Muscle layer of duodenum (tissue), 2 donors: ENCODE measurements at regions not wholly inside any gene's neighbourhood (a gene's known extent, or its start where the extent isn't known, plus 50 kb on each side); places are given as distances from the start of the nearest gene placed in this dataset.

Experiments
- H3K27ac ChIP-seq: one replicate; pipeline ENCODE4 v1.7.0; 2013; ENCODE audit warnings: mild to moderate bottlenecking, low read length
- H3K27me3 ChIP-seq: one replicate; pipeline ENCODE4 v1.7.0; 2013; ENCODE audit warnings: low read depth, mild to moderate bottlenecking, control low read depth, low read length
- H3K36me3 ChIP-seq, 2 donors: one replicate each; pipeline ENCODE4 v1.7.0; 2013; ENCODE audit warnings: low read length in 2 of 2, control low read depth in 1 of 2, mild to moderate bottlenecking in 1 of 2; ENCODE audit not compliant: insufficient read depth in 2 of 2, control insufficient read depth in 1 of 2
- H3K4me1 ChIP-seq, 2 donors: one replicate each; pipeline ENCODE4 v1.7.0; 2013; ENCODE audit warnings: low read length in 2 of 2, mild to moderate bottlenecking in 2 of 2, control low read depth in 1 of 2, moderate library complexity in 1 of 2; ENCODE audit not compliant: insufficient read depth in 2 of 2, control insufficient read depth in 1 of 2
- H3K4me3 ChIP-seq, 2 donors: one replicate each; pipeline ENCODE4 v1.7.0; 2013; ENCODE audit warnings: low read length in 2 of 2, low read depth in 1 of 2, mild to moderate bottlenecking in 1 of 2
- H3K9me3 ChIP-seq, 2 donors: one replicate each; pipeline ENCODE4 v1.7.0; 2013; ENCODE audit warnings: low read length in 2 of 2, control low read depth in 1 of 2, mild to moderate bottlenecking in 1 of 2; ENCODE audit not compliant: control insufficient read depth in 1 of 2
- donor health status: healthy.

DNA sequence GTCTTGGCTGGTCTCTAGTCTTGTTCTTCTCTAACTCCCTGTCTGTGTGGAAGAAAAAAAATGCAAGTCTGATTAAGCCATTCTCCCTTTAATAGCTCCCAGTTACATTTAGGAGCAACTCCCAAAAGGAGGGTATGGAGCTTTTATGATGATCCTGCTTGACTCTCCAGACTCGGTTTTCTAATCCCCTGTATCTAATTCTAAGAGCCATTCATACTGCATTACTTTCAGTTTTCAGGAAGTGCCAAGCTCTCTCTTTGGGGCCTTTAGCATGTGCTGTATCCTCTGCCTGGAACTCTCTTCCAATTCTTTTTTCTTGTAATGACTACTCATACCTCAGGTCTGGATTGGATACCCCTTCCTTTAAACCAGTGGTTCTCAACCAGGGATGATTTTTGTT, 219.7 kb upstream of the SPRED2 start:
- no peaks in the 10 kb centered on the region for H3K27me3 ChIP-seq
- no peaks in the 10 kb centered on the region for H3K4me1 ChIP-seq
- H3K4me3 ChIP-seq, result no peak overlapping the region

DNA sequence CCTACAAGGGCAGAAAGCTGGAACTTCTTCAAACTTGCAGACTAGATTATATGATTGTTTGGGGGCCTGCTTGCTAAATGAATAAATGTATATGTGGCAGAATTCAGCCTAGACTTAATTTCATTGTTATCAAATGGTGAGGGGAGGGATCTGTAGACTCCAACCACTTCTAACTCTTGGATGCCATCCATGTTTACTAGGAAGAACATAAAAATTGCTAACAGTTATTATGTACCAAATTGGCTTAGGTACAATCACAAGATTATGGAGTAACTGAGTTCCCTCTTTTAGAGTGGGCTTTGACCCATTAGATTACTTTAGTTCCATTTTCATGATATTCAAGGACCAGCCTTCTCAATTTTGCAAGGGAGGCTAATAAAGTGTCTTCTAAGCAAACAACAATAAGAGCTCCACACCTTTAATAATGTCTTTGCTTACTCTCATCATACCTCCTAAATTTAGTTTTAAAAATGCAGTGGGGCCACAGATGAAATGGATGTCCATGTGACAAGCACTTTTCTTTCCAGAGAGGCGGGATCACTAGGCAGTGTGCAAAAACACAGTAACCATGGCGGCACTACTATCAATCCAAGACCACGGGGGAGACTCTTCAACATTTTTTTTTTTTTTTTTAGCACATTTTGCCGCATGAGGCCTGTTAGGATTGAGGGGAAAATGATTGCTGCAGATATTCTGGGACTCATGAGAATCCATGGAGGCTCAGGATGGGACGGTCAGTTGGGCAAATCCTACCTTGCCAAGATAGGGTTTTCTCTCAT, 217.6 kb upstream of the SPRED2 start:
- Histone ChIP-seq H3K4me1 (no peaks in the 10 kb centered on the region), H3K9me3 (no peaks in the 10 kb centered on the region), H3K27ac (no peak overlapping the region), H3K4me3 (no peak overlapping the region), H3K27me3 (no peaks in the 10 kb centered on the region), H3K36me3 (no peaks in the 10 kb centered on the region)

More for the DNA sequence above, 219.7 kb upstream of the SPRED2 start:
- Histone ChIP-seq H3K36me3 (no peaks in the 10 kb centered on the region), H3K27ac (no peak overlapping the region), H3K9me3 (no peaks in the 10 kb centered on the region)

DNA sequence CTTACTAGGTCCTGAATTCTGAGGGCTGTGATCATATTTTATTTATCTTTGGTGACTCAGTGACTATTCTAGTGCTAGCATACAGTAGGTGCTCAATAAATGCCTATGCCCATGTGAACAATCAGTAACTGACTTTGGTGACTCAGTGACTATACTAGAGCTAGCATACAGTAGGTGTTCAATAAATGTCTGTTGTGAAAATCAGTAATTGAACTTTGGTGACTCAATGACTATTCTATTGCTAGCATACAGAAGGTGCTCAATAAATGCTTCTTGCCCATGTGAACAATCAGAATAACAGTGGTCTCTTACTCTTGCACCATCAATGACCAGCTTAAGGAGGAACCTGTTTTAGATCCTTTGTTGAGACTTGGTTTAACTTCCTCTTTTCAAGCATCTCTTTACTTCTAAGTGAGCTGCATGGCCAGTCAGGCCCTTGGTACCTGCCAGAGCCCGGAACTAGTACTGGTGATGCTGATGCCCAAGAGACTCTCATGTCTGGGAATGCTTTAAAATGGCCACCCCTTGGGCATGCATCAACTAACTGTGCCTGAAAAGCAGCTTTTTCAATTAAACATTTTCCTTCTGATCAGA, 214.9 kb upstream of the SPRED2 start:
- Histone ChIP-seq H3K4me3 (no peak overlapping the region), H3K9me3 (no peaks in the 10 kb centered on the region), H3K27me3 (no peaks in the 10 kb centered on the region), H3K36me3 (no peaks in the 10 kb centered on the region), H3K27ac (no peak overlapping the region), H3K4me1 (no peaks in the 10 kb centered on the region)

DNA sequence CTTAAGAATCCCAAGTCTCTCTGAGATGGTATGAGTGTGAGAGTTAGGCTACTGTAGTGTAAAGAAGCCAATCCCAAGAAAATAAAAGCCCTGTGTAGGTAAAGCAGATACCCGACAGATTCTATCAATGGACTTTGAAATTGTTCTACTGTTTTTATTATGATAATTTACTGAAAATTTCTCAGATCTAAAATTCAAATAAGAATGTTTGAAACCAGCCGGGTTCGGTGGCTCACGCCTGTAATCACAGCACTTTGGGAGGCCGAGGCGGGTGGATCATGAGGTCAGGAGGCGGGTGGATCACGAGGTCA, 208.3 kb upstream of the SPRED2 start:
- no peak overlapping the region for H3K27ac ChIP-seq
- no peak overlapping the region for H3K4me3 ChIP-seq
- no peaks in the 10 kb centered on the region for H3K27me3 ChIP-seq
- no peaks in the 10 kb centered on the region for H3K36me3 ChIP-seq
- H3K4me1 ChIP-seq, result peaks cover 0 to 18% of the 10 kb centered on the region in 2 donors
- no peaks in the 10 kb centered on the region for H3K9me3 ChIP-seq

DNA sequence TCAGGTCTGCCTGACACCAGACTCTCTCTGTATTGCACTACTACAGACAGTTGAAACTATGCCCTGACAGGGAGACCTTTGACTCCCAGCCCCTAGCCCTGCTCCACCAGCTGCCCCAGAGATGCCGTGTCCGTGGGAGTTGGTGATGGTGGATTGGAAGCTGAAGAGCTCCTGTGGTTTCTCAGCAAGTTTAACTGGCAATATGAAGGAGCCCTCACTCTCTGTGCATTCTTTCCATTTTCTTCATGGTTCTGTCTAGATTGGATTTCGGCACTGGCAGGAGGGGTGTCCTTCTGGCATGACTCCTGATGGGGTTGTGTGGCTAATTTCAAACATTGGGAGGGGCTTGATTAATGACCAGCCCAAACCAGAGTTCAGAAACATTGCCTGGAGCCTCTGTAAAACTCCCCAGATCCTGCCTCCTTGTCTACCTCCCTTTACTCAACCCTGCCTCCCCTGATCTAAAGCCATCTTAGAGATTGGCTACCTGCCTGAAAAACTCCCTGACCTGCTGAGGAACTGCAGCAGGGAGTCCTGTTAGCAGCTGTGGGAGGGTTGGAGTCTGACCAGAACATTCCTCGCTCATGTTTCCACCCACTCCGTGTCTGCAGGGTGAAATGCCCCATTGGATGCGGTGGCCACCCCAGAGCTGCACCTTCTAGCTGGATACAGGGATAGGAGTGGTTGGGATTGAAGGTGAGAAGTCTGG, 206.9 kb upstream of the SPRED2 start:
- Histone ChIP-seq H3K27ac (no peak overlapping the region), H3K4me3 (no peak overlapping the region), H3K36me3 (no peaks in the 10 kb centered on the region), H3K4me1 (peaks cover 0 to 18% of the 10 kb centered on the region in 2 donors), H3K9me3 (no peaks in the 10 kb centered on the region), H3K27me3 (no peaks in the 10 kb centered on the region)

DNA sequence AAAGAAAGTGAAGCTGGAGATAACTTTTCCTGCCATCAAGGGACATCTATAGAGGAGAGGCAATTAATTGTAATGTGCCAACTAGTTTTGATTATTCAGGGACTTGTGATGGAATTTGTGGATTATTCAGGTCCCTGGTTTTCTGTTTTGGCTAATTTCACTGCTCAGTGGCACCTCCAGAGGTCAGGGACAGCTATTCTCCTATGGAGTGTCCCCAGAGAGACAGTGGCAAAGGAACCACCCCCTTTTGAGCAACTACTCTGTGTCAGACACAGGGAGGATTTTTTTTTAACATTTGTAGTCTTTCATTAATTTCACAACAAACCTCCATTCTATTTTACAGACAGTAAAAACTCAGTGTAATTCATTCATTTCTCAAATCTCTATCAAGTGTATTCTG, 206.0 kb upstream of the SPRED2 start:
- H3K4me1 ChIP-seq, result peaks cover 0 to 18% of the 10 kb centered on the region in 2 donors
- no peaks in the 10 kb centered on the region for H3K36me3 ChIP-seq
- no peak overlapping the region for H3K27ac ChIP-seq
- H3K27me3 ChIP-seq, result no peaks in the 10 kb centered on the region
- H3K4me3 ChIP-seq, result no peak overlapping the region
- H3K9me3 ChIP-seq, result no peaks in the 10 kb centered on the region

DNA sequence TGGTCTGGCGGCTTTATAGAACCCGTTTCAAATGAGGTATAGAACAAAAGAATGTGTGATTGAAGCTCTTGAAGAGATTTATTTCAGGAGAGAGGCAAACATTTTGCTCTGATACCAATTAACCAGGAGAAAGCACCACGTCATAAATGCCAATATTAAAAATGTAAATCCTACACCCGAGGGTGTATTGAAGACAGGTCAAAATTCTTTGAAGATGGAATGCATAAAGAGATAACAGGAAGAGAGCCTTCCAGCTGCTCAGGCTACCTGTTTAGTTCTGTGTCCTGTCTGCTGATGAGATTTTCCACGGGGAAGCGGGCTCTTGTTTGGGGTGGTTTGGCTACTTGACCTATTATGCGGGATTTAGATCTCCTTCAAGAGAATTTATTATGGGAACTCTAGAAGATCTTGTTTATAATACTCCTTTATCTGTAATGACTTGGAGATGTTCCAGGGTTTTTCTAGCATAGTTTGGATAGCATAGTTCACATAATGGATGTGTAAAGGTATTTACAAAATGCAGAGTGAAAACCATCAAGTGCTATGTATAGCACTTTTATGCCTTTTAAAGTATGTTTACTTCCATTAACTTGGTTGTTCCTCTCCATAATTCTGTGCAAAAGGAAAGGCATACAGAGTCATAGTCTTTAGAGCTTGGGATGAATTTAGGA, 204.5 kb upstream of the SPRED2 start:
- H3K27me3 ChIP-seq, result no peaks in the 10 kb centered on the region
- H3K27ac ChIP-seq, result no peak overlapping the region
- no peak overlapping the region for H3K4me3 ChIP-seq
- no peaks in the 10 kb centered on the region for H3K36me3 ChIP-seq
- H3K4me1 ChIP-seq, result peaks cover 0 to 18% of the 10 kb centered on the region in 2 donors
- H3K9me3 ChIP-seq, result no peaks in the 10 kb centered on the region

DNA sequence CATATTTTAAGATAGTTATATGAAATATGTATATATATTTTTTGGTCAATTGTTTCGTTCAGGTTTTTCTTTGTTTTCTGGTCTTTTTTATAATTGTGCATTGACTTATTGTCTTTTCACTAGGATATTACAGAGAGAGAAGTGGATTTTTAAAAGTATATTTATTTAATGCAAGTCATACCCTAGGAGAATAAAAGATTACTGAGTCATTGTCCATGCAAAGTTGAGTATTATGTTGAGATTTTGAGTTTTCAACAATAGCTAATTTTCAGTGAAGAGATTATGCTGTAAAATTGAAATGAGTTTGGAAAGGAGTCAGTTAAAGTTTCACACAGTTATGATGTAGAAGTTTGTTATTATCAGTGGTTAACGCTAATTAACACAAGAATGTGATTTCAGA, 203.6 kb upstream of the SPRED2 start:
- H3K4me1 ChIP-seq, result peaks cover 0 to 18% of the 10 kb centered on the region in 2 donors
- H3K27me3 ChIP-seq, result no peaks in the 10 kb centered on the region
- H3K4me3 ChIP-seq, result no peak overlapping the region
- no peaks in the 10 kb centered on the region for H3K36me3 ChIP-seq
- H3K27ac ChIP-seq, result no peak overlapping the region
- no peaks in the 10 kb centered on the region for H3K9me3 ChIP-seq

DNA sequence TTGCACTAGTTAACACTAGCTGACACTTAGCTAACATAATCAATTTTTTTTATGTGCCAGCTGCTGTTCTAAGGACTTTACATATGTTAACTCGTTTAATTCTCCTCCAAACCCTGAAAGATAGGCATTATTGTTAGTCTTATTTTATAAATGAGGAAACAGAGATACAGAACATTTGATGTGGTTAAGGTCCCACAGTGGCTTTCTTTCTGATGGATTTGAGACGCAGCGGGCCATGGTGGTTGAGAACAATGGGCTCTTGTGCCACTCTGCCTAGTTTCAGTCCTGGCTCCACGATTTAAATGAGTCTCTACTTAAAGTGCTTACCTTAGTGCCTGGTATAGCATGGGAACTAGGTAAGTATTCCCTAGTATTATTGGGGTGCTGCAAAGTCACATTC, 201.9 kb upstream of the SPRED2 start:
- Histone ChIP-seq H3K36me3 (no peaks in the 10 kb centered on the region), H3K4me1 (peaks cover 0 to 5% of the 10 kb centered on the region in 2 donors), H3K4me3 (no peak overlapping the region), H3K27me3 (no peaks in the 10 kb centered on the region), H3K9me3 (no peaks in the 10 kb centered on the region), H3K27ac (no peak overlapping the region)

DNA sequence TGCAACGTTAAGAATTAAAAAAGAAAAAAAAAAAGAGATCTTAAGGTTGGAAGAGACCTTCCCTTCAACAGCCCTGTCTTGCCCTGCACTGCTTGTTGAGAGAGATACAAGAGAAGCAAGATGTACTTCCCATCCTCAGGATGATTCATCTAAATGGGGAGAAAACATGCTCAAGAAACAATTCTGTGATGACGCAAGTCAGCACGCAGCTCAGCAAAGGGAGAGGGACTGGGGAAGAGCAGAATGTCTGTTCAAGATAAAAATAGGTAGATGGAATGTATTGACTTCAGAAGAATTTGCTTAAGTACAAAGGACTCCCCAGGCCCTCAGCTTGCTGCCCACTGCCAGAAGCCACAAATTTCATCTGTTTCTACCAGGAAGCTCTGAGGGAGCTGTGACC, 198.2 kb upstream of the SPRED2 start:
- Histone ChIP-seq H3K27me3 (no peaks in the 10 kb centered on the region), H3K4me3 (no peak overlapping the region), H3K36me3 (no peaks in the 10 kb centered on the region), H3K4me1 (no peaks in the 10 kb centered on the region), H3K27ac (no peak overlapping the region), H3K9me3 (no peaks in the 10 kb centered on the region)

DNA sequence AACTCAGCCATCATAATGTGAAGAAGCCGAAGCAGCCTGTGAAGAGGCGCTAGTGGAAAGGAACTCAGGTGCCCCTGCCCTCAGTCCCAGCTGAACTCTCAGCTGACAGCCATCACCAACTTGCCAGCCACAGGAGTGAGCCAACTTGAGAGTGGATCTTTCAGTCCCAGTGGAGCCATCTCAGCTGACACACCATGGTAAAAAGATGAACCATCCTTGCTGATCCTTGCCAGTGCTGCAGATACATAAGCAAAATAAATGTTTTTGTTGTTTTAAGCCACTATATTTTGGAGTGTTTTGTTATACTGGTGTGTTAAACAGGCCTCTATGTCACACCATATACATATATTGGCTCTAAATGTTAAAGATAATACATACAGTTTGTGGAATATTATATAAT, 195.8 kb upstream of the SPRED2 start:
- no peaks in the 10 kb centered on the region for H3K27me3 ChIP-seq
- no peaks in the 10 kb centered on the region for H3K36me3 ChIP-seq
- no peaks in the 10 kb centered on the region for H3K4me1 ChIP-seq
- no peaks in the 10 kb centered on the region for H3K9me3 ChIP-seq
- H3K4me3 ChIP-seq, result no peak overlapping the region
- no peak overlapping the region for H3K27ac ChIP-seq
